Ishikawa (cell line): ENCODE measurements at regions not wholly inside any gene's neighbourhood (a gene's known extent, or its start where the extent isn't known, plus 50 kb on each side); places are given as distances from the start of the nearest gene placed in this dataset.

Experiments
- CEBPB ChIP-seq: IDR thresholded peaks from 2 replicates; pipeline ENCODE4 v1.6.1; 2012
- CREB1 ChIP-seq: IDR thresholded peaks from 2 replicates; pipeline ENCODE4 v1.6.1; 2012; ENCODE audit warnings: low read depth
- EGR1 ChIP-seq: IDR thresholded peaks from 2 replicates; pipeline ENCODE4 v1.6.1; 2012
- EP300 ChIP-seq: IDR thresholded peaks from 2 replicates; pipeline ENCODE4 v1.6.1; 2012; ENCODE audit warnings: borderline replicate concordance
- FOXM1 ChIP-seq: IDR thresholded peaks from 2 replicates; pipeline ENCODE4 v1.6.1; 2012; ENCODE audit warnings: low read depth, borderline replicate concordance
- MAX ChIP-seq: IDR thresholded peaks from 2 replicates; pipeline ENCODE4 v1.6.1; 2012
- NFIC ChIP-seq: IDR thresholded peaks from 2 replicates; pipeline ENCODE4 v1.6.1; 2012
- RAD21 ChIP-seq: IDR thresholded peaks from 2 replicates; pipeline ENCODE4 v1.6.1; 2012; ENCODE audit warnings: low read depth
- REST ChIP-seq: IDR thresholded peaks from 2 replicates; pipeline ENCODE4 v1.6.1; 2012; ENCODE audit warnings: low read depth, mild to moderate bottlenecking
- TAF1 ChIP-seq: IDR thresholded peaks from 2 replicates; pipeline ENCODE4 v1.6.1; 2012; ENCODE audit warnings: low read depth, mild to moderate bottlenecking
- TCF12 ChIP-seq: IDR thresholded peaks from 2 replicates; pipeline ENCODE4 v1.6.1; 2012; ENCODE audit warnings: low read depth
- TEAD4 ChIP-seq: IDR thresholded peaks from 2 replicates; pipeline ENCODE4 v1.6.1; 2012
- USF1 ChIP-seq: IDR thresholded peaks from 2 replicates; pipeline ENCODE4 v1.6.1; 2012
- YY1 ChIP-seq: IDR thresholded peaks from 2 replicates; pipeline ENCODE4 v1.6.1; 2012; ENCODE audit warnings: low read depth
- ZBTB7A ChIP-seq: IDR thresholded peaks from 2 replicates; pipeline ENCODE4 v1.6.1; 2012; ENCODE audit warnings: low read depth

GRCh38 chr3:24905266-24905665, 410.6 kb upstream of the THRB start:
- TF ChIP-seq TEAD4 (no peak), EGR1 (no peak), YY1 (no peak), EP300 (no peak), FOXM1 (no peak), CREB1 (no peak), USF1 (no peak), MAX (no peak), REST (no peak), NFIC (no peak), CEBPB (no peak), ZBTB7A (no peak), TAF1 (no peak)

GRCh38 chr3:24907106-24907505, 412.5 kb upstream of the THRB start:
- TF ChIP-seq REST = no peak

GRCh38 chr3:24911076-24911475, 416.4 kb upstream of the THRB start:
- TF ChIP-seq RAD21 = no peak
- no peak for TF ChIP-seq MAX
- no peak for TF ChIP-seq YY1
- TF ChIP-seq TAF1 = no peak
- no peak for TF ChIP-seq EGR1
- TF ChIP-seq TEAD4 = no peak
- TF ChIP-seq CEBPB = no peak
- no peak for TF ChIP-seq FOXM1
- no peak for TF ChIP-seq USF1
- no peak for TF ChIP-seq NFIC
- TF ChIP-seq CREB1 = no peak
- no peak for TF ChIP-seq REST

- TF ChIP-seq TAF1 = no peak
- TF ChIP-seq MAX = no peak
- no peak for TF ChIP-seq RAD21
- no peak for TF ChIP-seq CEBPB
- TF ChIP-seq NFIC = no peak
- TF ChIP-seq TCF12 = no peak
- TF ChIP-seq FOXM1 = no peak
- no peak for TF ChIP-seq TEAD4
- no peak for TF ChIP-seq EGR1
- TF ChIP-seq REST = no peak
- TF ChIP-seq YY1 = no peak
- TF ChIP-seq EP300 = no peak
- no peak for TF ChIP-seq USF1
- TF ChIP-seq ZBTB7A = no peak
- no peak for TF ChIP-seq CREB1
Observed at GRCh38 chr3:24915639-24916038, 421.0 kb upstream of the THRB start.
